ENCODE measurements at regions not wholly inside any gene's neighbourhood (a gene's known extent, or its start where the extent isn't known, plus 50 kb on each side); places are given as distances from the start of the nearest gene placed in this dataset.

GRCh38 chr17:70674061-70674460 is 504.7 kb downstream of the KCNJ2 start:
- intact Hi-C loops (cut with DNase I; ENCODE audit: low total_unique reads) = no loop called here
- DNase-seq = no peak
- TF ChIP-seq CTCF (IDR thresholded peaks at IDR 0.05) (no peak), POLR2AphosphoS5 (IDR thresholded peaks at IDR 0.05) (no peak), EP300 (IDR thresholded peaks at IDR 0.05) (no peak), POLR2A (IDR thresholded peaks at IDR 0.05) (no peak)
- 61 to 84% (median 83%) methylated on average over 2 of the region's 2 CpGs for WGBS, 5 donors
- Histone ChIP-seq H3K36me3 (no peaks in the 10 kb centered on the region), H3K4me3 (no peak overlapping the region), H3K4me1 (no peaks in the 10 kb centered on the region), H3K27ac (no peak overlapping the region), H3K27me3 (no peaks in the 10 kb centered on the region), H3K9me3 (no peaks in the 10 kb centered on the region)

- Histone ChIP-seq H3K27me3 (peaks cover 0 to 7% (median 0%) of the 10 kb centered on the region in 3 donors), H3K4me3 (no peak overlapping the region), H3K36me3 (no peaks in the 10 kb centered on the region), H3K27ac (no peak overlapping the region), H3K4me1 (no peaks in the 10 kb centered on the region), H3K9me3 (no peaks in the 10 kb centered on the region)
- no peak for DNase-seq
- TF ChIP-seq CTCF (IDR thresholded peaks at IDR 0.05) (no peak), POLR2AphosphoS5 (IDR thresholded peaks at IDR 0.05) (no peak), POLR2A (IDR thresholded peaks at IDR 0.05) (no peak)
- intact Hi-C loops (cut with DNase I; ENCODE audit: low total_unique reads) = no loop called here
- 77 to 83% (median 80%) methylated on average over 5 of the region's 5 CpGs for WGBS, 5 donors
Measured at GRCh38 chr17:70675070-70675590, 505.8 kb downstream of the KCNJ2 start.

- no peaks in the 10 kb centered on the region for H3K36me3 ChIP-seq
- WGBS, 5 donors = 55 to 63% (median 60%) methylated on average over 9 of the region's 9 CpGs
- peak in 1 of 2 donors; percentile 17 for DNase-seq
- no peak overlapping the region for H3K4me3 ChIP-seq
- H3K4me1 ChIP-seq = no peaks in the 10 kb centered on the region
- peaks cover 0 to 7% (median 0%) of the 10 kb centered on the region in 3 donors for H3K27me3 ChIP-seq
- TF ChIP-seq POLR2A (IDR thresholded peaks at IDR 0.05) = no peak
- no peak for TF ChIP-seq EP300 (IDR thresholded peaks at IDR 0.05)
- no peak for TF ChIP-seq CTCF (IDR thresholded peaks at IDR 0.05)
- TF ChIP-seq POLR2AphosphoS5 (IDR thresholded peaks at IDR 0.05) = no peak
- H3K27ac ChIP-seq = no peak overlapping the region
- H3K9me3 ChIP-seq = no peaks in the 10 kb centered on the region
- intact Hi-C loops (cut with DNase I; ENCODE audit: low total_unique reads) = no loop called here
Measured at GRCh38 chr17:70677783-70678647, 508.7 kb downstream of the KCNJ2 start.

GRCh38 chr17:70678889-70679288 is 509.6 kb downstream of the KCNJ2 start:
- TF ChIP-seq POLR2AphosphoS5 (IDR thresholded peaks at IDR 0.05) = no peak
- no peak for TF ChIP-seq CTCF (IDR thresholded peaks at IDR 0.05)
- TF ChIP-seq EP300 (IDR thresholded peaks at IDR 0.05) = no peak
- TF ChIP-seq POLR2A (IDR thresholded peaks at IDR 0.05) = no peak
- DNase-seq = no peak
- intact Hi-C loops (cut with DNase I; ENCODE audit: low total_unique reads) = no loop called here
- H3K27me3 ChIP-seq = peaks cover 0 to 7% (median 0%) of the 10 kb centered on the region in 3 donors
- H3K4me1 ChIP-seq = no peaks in the 10 kb centered on the region
- 77 to 85% (median 81%) methylated on average over 3 of the region's 3 CpGs for WGBS, 5 donors
- no peaks in the 10 kb centered on the region for H3K36me3 ChIP-seq
- no peaks in the 10 kb centered on the region for H3K9me3 ChIP-seq
- no peak overlapping the region for H3K27ac ChIP-seq
- H3K4me3 ChIP-seq = no peak overlapping the region

Data from stomach (tissue), 8 donors.